Hematopoietic multipotent progenitor cell treated with erythropoietin and hydrocortisone succinate and interleukin-3 and kit ligand, for 8 days (in vitro differentiated cells): ENCODE measurements at regions not wholly inside any gene's neighbourhood (a gene's known extent, or its start where the extent isn't known, plus 50 kb on each side); places are given as distances from the start of the nearest gene placed in this dataset.

Experiments
- DNase-seq: peaks from one replicate; pipeline ENCODE4 v3.0.0-alpha.2; 2015

GRCh38 chr9:124180557-124180956 is 77.2 kb upstream of the NEK6 start:
- no peak for DNase-seq

- no peak for DNase-seq
Observed at GRCh38 chr9:124182741-124183140, 75.0 kb upstream of the NEK6 start.

GRCh38 chr9:124183772-124184171 is 74.0 kb upstream of the NEK6 start:
- no peak for DNase-seq

GRCh38 chr9:124185413-124185812 is 72.3 kb upstream of the NEK6 start:
- DNase-seq, result no peak

- no peak for DNase-seq
Observed at GRCh38 chr9:124187311-124187710, 70.4 kb upstream of the NEK6 start.

GRCh38 chr9:124188331-124189110 is 69.2 kb upstream of the NEK6 start:
- DNase-seq, result no peak

- DNase-seq, result no peak
Observed at GRCh38 chr9:124190761-124191160, 67.0 kb upstream of the NEK6 start.

GRCh38 chr9:124191691-124192395 is 65.9 kb upstream of the NEK6 start:
- no peak for DNase-seq

- DNase-seq, result no peak
Observed at GRCh38 chr9:124196814-124197176, 61.0 kb upstream of the NEK6 start.

GRCh38 chr9:124197177-124198095 is 60.3 kb upstream of the NEK6 start:
- DNase-seq, result peak; percentile 66

- DNase-seq, result no peak
Observed at GRCh38 chr9:124198331-124198730, 59.4 kb upstream of the NEK6 start.

GRCh38 chr9:124198948-124199347 is 58.8 kb upstream of the NEK6 start:
- DNase-seq, result no peak

- DNase-seq, result no peak
Observed at GRCh38 chr9:124199474-124199873, 58.3 kb upstream of the NEK6 start.

GRCh38 chr9:124202447-124202971 is 55.2 kb upstream of the NEK6 start:
- DNase-seq, result peak; percentile 91

- DNase-seq, result no peak
Observed at GRCh38 chr9:124205686-124206352, 51.9 kb upstream of the NEK6 start.

- no peak for DNase-seq
Observed at GRCh38 chr9:124206391-124206790, 51.4 kb upstream of the NEK6 start.
